Stimulated activated CD8-positive, alpha-beta memory T cell treated with anti-CD3 and anti-CD28 coated beads, Interleukin-7, amount 100 ng/mL, for 1 hour (primary cell): ENCODE measurements at regions not wholly inside any gene's neighbourhood (a gene's known extent, or its start where the extent isn't known, plus 50 kb on each side); places are given as distances from the start of the nearest gene placed in this dataset.

Experiments used
- DNase-seq, 2 donors: peaks; one replicate each; pipeline ENCODE4 v3.0.0-alpha.2; 2020; ENCODE audit warnings: low read depth in 2 of 2

DNA sequence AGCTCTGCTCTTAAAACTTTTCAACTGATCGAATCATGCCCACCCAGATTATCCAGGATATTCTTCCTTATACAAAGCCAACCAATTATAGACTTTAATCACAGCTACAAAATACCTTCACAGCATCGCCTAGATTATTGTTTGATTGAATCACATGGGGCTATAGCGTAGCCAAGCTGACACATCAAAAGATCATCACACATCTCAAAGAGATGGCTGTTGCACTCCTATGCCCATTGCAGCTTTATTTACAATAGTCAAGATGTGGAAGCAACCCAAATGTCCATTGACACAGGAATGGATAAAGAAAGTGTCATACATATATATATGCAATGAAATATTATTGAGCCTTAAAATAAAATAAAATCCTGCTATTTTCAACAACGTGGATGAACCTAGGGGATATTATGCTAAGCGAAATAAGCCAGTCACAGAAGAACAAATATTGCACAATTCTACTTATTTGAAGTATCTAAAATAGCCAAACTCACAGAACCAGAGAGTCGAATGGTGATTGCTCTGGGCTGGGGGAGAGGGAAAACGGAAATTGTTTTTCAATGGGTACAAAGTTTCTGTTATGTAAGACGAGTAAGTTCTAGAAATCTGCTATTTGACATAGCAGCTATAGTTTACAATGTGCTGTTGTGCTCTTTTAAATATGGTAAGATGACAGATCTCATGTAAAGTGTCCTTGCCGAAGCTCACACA, 60.9 kb upstream of the ERCC4 start:
- DNase-seq = no peak

DNA sequence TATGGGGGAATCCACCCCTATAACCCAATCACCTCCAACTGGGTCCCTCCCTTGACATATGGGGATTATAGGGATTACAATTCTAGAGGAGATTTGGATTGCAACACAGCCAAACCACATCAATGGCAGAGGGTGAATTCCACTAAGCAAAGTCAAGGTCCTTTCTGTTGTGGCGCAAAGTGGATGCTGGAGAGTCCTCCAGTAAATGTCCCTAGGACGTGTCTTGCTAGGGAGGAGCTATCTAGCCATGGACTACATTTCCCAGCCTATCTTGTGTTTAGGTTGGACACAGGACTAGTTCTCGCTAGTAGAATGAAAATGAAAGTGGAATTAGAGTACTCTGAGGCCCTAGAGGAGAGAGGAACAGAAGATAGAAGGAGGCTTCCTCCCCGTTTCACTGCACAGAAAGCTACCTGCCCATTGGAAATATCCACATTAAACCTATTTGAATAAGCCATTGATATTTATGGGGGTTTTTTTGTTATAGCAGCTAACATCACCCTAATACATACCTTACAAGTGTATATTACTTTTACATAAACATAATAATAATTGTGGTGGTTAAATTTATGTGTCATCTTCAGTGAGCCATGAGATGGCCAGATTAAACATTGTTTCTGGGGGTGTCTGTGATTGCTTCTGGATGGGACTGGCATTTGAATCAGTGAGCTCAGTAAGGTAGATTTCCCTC, 56.7 kb upstream of the ERCC4 start:
- no peak for DNase-seq

DNA sequence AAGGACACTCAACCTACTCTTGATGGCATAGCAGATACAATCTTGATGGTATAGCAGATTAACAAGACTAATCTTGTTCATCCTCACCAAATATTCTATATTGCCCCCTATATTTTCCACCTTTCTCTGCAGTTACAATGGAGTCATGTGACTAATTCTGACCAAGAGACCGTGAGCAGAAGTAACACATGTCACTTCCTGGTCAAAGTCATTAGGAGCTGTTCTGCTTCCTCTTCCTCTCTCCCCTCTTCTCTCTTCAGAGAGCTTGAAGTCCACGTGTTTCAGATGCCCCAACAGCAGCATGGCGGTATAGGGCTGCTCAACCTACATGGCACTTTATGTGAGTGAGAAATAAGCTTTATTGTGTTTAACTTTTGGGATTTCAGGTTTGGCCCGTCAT, 55.3 kb upstream of the ERCC4 start:
- DNase-seq = no peak

DNA sequence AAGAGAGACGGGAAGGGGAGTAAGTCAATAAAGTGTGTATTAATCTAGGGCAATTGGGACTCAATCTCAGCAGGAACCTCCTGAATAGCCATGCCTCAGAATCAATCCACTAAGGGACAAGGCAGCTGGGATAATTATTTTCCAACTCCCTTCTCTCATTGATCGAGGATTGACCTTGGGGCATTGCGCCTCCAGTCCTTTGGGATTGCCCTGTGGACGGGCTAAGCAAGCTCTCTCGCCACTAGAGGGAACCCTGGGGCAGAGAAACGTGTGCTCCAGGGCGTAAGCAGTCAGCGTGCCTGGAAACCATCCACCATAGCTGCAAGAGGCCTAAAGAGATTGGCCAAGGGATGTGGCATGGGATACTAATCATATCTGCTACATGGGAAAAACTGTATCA, 53.9 kb upstream of the ERCC4 start:
- peak in 1 of 2 donors; percentile 1 for DNase-seq
